Bronchial epithelial cell (primary cell): ENCODE measurements at regions not wholly inside any gene's neighbourhood (a gene's known extent, or its start where the extent isn't known, plus 50 kb on each side); places are given as distances from the start of the nearest gene placed in this dataset.

ENCODE experiments used
- DNase-seq: peaks from one replicate; pipeline ENCODE4 v3.0.0-alpha.2; 2010; ENCODE audit warnings: low read depth
- FAIRE-seq: peaks from 2 replicates; lab custom pipeline; 2011; peaks lifted over from hg19 to GRCh38; lab: Jason Lieb, UNC
- H3K27me3 ChIP-seq: 2 replicates; pipeline ENCODE4 v1.5.1; 2011; ENCODE audit warnings: low read length; ENCODE audit not compliant: control insufficient read depth, insufficient read depth
- H3K36me3 ChIP-seq: 2 replicates; pipeline ENCODE4 v1.5.1; 2011; ENCODE audit warnings: low read length; ENCODE audit not compliant: control insufficient read depth, insufficient read depth
- H3K4me3 ChIP-seq: 2 replicates; pipeline ENCODE4 v1.5.1; 2011; ENCODE audit warnings: mild to moderate bottlenecking, low read depth, low read length, control low read depth
- TF ChIP-seq, protein P1 (sequence below): IDR thresholded peaks from 2 replicates; pipeline ENCODE4 v1.5.1; 2011; ENCODE audit warnings: mild to moderate bottlenecking, moderate library complexity, low read length, control low read depth, inconsistent platforms; ENCODE audit not compliant: insufficient read depth, severe bottlenecking

DNA sequence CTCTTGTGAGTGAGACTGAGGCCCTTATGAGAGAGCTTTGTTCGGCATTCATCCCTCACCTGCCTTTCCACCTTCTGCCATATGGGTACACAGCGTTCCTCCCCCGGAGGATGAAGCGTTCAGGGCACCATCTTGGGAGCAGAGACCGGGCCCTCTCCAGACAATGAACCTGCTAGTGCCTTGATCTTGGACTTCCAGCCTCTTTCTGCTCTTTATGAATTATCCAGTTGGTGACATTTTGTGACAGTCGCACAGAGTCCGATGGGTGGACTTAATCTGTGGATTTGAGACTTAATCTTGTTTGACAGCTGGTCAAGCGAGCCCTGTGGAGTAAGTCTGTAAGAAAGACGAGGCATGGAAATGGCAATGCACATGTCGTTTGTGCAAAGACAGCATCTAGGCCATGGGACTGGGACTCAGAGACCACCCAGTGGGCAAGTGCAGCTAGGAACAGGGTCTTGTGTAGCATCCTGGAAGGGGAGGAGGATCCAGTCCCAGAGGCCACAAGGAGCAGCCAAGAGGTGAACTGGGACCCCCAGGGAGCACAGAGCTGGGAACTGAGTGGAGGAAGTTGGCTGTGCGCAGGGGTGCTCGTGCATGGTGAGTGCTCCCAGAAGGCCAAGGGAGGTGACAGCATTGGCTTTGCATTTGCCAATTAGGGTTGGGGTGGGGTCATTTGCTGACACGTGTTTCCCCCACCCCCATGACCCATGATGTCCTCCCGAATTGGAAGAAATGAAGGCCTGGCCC is 69.5 kb upstream of the HDAC4 start:
- DNase-seq (no peak), FAIRE-seq (no peak)
- TF ChIP-seq, protein P1, sequence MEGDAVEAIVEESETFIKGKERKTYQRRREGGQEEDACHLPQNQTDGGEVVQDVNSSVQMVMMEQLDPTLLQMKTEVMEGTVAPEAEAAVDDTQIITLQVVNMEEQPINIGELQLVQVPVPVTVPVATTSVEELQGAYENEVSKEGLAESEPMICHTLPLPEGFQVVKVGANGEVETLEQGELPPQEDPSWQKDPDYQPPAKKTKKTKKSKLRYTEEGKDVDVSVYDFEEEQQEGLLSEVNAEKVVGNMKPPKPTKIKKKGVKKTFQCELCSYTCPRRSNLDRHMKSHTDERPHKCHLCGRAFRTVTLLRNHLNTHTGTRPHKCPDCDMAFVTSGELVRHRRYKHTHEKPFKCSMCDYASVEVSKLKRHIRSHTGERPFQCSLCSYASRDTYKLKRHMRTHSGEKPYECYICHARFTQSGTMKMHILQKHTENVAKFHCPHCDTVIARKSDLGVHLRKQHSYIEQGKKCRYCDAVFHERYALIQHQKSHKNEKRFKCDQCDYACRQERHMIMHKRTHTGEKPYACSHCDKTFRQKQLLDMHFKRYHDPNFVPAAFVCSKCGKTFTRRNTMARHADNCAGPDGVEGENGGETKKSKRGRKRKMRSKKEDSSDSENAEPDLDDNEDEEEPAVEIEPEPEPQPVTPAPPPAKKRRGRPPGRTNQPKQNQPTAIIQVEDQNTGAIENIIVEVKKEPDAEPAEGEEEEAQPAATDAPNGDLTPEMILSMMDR, result no peak
- Histone ChIP-seq H3K27me3 (no peaks in the 10 kb centered on the region), H3K36me3 (no peaks in the 10 kb centered on the region), H3K4me3 (no peak overlapping the region)

GRCh38 chr2:239469106-239469960 is 68.5 kb upstream of the HDAC4 start:
- no peaks in the 10 kb centered on the region for H3K36me3 ChIP-seq
- H3K27me3 ChIP-seq, result no peaks in the 10 kb centered on the region
- DNase-seq (no peak), FAIRE-seq (no peak)
- TF ChIP-seq, protein P1, result no peak
- H3K4me3 ChIP-seq, result no peak overlapping the region

DNA sequence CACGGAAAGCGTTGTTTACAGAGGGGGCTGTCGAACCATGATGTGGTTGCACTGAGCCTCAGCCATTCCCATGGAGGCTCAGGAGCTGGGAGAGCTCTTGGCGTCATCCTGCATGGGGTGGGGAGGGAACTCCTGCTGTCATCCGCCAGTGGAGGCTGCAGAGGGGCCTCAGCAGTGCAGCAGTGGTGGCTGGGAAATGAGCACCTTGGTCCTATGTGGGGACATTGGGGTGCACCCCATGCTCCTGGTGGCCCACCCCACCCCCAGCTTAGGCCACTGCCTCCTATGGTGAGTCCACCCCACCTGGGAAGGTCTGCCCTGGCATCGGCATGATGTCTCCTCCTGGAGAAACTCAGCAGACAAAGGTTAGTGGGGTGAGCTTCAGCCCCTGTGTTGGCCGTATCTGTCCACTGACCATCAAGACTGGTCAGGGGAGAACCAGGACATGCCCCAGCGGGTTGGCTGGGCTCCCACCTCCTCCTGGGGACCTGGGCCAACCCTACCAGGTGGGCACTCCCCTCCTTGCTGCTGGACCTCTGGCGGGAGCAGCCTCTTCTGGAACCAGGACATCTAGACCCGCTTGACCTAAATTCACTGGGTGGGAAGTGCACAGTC is 67.8 kb upstream of the HDAC4 start:
- no peak for DNase-seq
- H3K36me3 ChIP-seq, result no peaks in the 10 kb centered on the region
- FAIRE-seq, result no peak
- TF ChIP-seq, protein P1, result no peak
- no peaks in the 10 kb centered on the region for H3K27me3 ChIP-seq
- H3K4me3 ChIP-seq, result no peak overlapping the region

- FAIRE-seq, result no peak
- no peak for DNase-seq
- H3K36me3 ChIP-seq, result no peaks in the 10 kb centered on the region
- TF ChIP-seq, protein P1, result no peak
- H3K4me3 ChIP-seq, result no peak overlapping the region
- H3K27me3 ChIP-seq, result no peaks in the 10 kb centered on the region
Measured at GRCh38 chr2:239467956-239468490, 67.2 kb upstream of the HDAC4 start.

DNA sequence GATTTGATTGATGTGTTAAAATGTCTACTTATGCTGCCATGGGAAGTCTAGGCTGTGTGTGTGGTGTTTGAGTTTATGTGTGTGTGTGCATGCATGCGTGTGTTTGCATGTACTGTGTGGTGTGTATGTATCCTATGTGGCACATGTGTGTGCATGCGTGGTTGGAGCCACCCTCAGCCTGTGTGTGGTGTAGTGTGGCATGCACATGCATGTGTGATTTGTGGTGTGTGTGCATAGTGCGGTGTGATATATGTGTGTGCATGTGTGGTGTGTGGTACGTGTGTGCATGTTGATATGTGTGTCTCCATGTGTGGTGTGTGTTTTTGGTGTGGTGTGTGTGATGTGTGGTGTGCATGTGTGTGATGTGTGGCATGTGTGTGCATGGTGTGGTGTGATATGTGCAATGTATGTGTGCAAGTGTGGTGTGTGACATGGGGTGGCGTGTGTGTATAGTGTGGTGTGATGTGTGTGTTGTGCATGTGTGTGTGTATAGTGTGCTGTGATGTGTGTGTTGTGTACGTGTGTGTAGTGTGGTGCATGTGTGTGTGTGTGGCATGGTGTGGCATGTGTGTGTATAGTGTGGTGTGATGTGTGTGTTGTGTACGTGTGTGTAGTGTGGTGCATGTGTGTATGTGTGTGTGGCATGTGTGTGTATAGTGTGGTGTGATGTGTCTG is 66.6 kb upstream of the HDAC4 start:
- Histone ChIP-seq H3K4me3 (no peak overlapping the region), H3K36me3 (no peaks in the 10 kb centered on the region), H3K27me3 (no peaks in the 10 kb centered on the region)
- DNase-seq, result no peak
- TF ChIP-seq, protein P1, result no peak
- FAIRE-seq, result peak; percentile 100
